Heart left ventricle (tissue), 16 donors: ENCODE measurements at regions not wholly inside any gene's neighbourhood (a gene's known extent, or its start where the extent isn't known, plus 50 kb on each side); places are given as distances from the start of the nearest gene placed in this dataset.

Source experiments
- ATAC-seq, 4 donors: fragments of 200-7000 bp; cut with Tn5 transposase; one replicate each; pipeline ENCODE4 v1.9.1; 2020 to 2022; ENCODE audit warnings: moderate library complexity in 4 of 4, mild to moderate bottlenecking in 3 of 4, moderate number of reproducible peaks in 1 of 4
- DNase-seq, 5 donors: peaks; one replicate each; pipeline ENCODE4 v3.0.0-alpha.2; 2020
- H3K27ac ChIP-seq, 12 donors: fragments of 200-600 bp; sonication (generic) in 4 of 12; one replicate each; pipeline versions ENCODE4 v1.5.0 to v1.8.0; 2016 to 2022; ENCODE audit warnings: mild to moderate bottlenecking in 2 of 12
- H3K27me3 ChIP-seq, 9 donors: fragments of 200-600 bp; sonication (generic) in 2 of 9; one replicate each; pipeline versions ENCODE4 v1.5.1 to v1.8.0; 2016 to 2022; ENCODE audit warnings: mild to moderate bottlenecking in 3 of 9
- H3K36me3 ChIP-seq, 9 donors: fragments of 200-600 bp; sonication (generic) in 2 of 9; one replicate each; pipeline versions ENCODE4 v1.5.0 to v1.8.0; 2018 to 2022; ENCODE audit warnings: mild to moderate bottlenecking in 2 of 9
- H3K4me1 ChIP-seq, 12 donors: fragments of 200-600 bp; sonication (generic) in 4 of 12; one replicate each; pipeline versions ENCODE4 v1.5.0 to v1.8.0; 2016 to 2022; ENCODE audit warnings: mild to moderate bottlenecking in 3 of 12
- H3K4me3 ChIP-seq, 12 donors: fragments of 200-600 bp; sonication (generic) in 4 of 12; one replicate each; pipeline versions ENCODE4 v1.5.0 to v1.8.0; 2017 to 2022; ENCODE audit warnings: mild to moderate bottlenecking in 9 of 12, moderate library complexity in 4 of 12
- H3K9me3 ChIP-seq, 12 donors: fragments of 200-600 bp; sonication (generic) in 4 of 12; one replicate each; pipeline versions ENCODE4 v1.5.0 to v1.8.0; 2016 to 2022; ENCODE audit warnings: mild to moderate bottlenecking in 1 of 12
- CTCF ChIP-seq, 12 donors: fragments of 200-600 bp; sonication (generic) in 4 of 12; IDR thresholded peaks; one replicate each; pipeline versions ENCODE4 v1.5.0 to v1.8.0; 2018 to 2022; ENCODE audit warnings: antibody characterized with exemption in 12 of 12, mild to moderate bottlenecking in 5 of 12
- POLR2A ChIP-seq, 2 donors: fragments of 450-650 bp; IDR thresholded peaks; one replicate each; pipeline ENCODE4 v1.6.1; 2017; ENCODE audit warnings: antibody characterized with exemption in 2 of 2, mild to moderate bottlenecking in 2 of 2, moderate library complexity in 2 of 2
- WGBS, 4 donors: extraction: QIAGEN DNeasy Blood & Tissue Kit in 2 of 4; methylation state at CpG; one replicate each; pipeline versions ENCODE4 v1.1.5 to v1.1.7; 2013 to 2018; 5-methylcytosine and 5-hydroxymethylcytosine counted together
- intact Hi-C, 10 donors: fragments of 100-400 bp; cut with DNase I; formaldehyde crosslinking; loops; one replicate each; pipeline versions ENCODE4 v1.11.1 to v1.14.2; 2022
- donor health status: ischemic (EF 13 %, LVEDD 7.1; RV severe dilation, severe dysfunction).
- donor health status: healthy with polysubstance abuse.
- donor health status: DM: no; HTN: yes; CAD: no.
- donor health status: DM: no; HTN: no; CAD: no.
- donor health status: ischemic (EF 25% LVEDD 6.9; RV normal size, moderate dysfunction).
- donor health status: ischemic (EF 25% LVEDD 5.7; RV mildly dilated, moderate dysfunction).
- donor health status: healthy.
- donor health status: DM: yes; HTN: yes; CAD: no.
- donor health status: ischemic (EF 35%, LVEDD 5.7; RV mildly dilated, moderate dysfunction).
- donor health status: nonischemic (EF 11% LVEDD 7.7; RV severe dilation, severe dysfunction).
- donor health status: DM: yes; HTN: yes; CAD: no.
- donor health status: PGD.
- donor health status: ischemic (EF 29% LVEDD 5.4; RV normal size, mild dysfunction).
- donor health status: nonischemic (EF 23%, LVEDD 6.1; RV moderate dilation, normal function).

GRCh38 chr9:99749641-99750040 is 72.0 kb upstream of the NR4A3 start:
- TF ChIP-seq CTCF (IDR thresholded peaks at IDR 0.05), result no peak
- no peak for TF ChIP-seq POLR2A (IDR thresholded peaks at IDR 0.05)
- no peak overlapping the region for H3K4me3 ChIP-seq
- H3K9me3 ChIP-seq, result no peaks in the 10 kb centered on the region
- DNase-seq, result no peak
- ATAC-seq, result no peak
- H3K27ac ChIP-seq, result no peak overlapping the region
- no peaks in the 10 kb centered on the region for H3K36me3 ChIP-seq
- H3K4me1 ChIP-seq, result no peaks in the 10 kb centered on the region
- intact Hi-C loops, result no loop called here
- no peaks in the 10 kb centered on the region for H3K27me3 ChIP-seq
- 85 to 92% (median 90%) methylated on average over 5 of the region's 5 CpGs for WGBS, 4 donors

GRCh38 chr9:99750526-99750925 is 71.2 kb upstream of the NR4A3 start:
- WGBS, 4 donors, result 93 to 96% (median 94%) methylated on average over 6 of the region's 6 CpGs
- Histone ChIP-seq H3K9me3 (no peaks in the 10 kb centered on the region), H3K27ac (no peak overlapping the region), H3K27me3 (no peaks in the 10 kb centered on the region), H3K4me1 (no peaks in the 10 kb centered on the region), H3K36me3 (no peaks in the 10 kb centered on the region), H3K4me3 (no peak overlapping the region)
- no peak for DNase-seq
- no peak for ATAC-seq
- intact Hi-C loops, result no loop called here
- no peak for TF ChIP-seq CTCF (IDR thresholded peaks at IDR 0.05)
- no peak for TF ChIP-seq POLR2A (IDR thresholded peaks at IDR 0.05)

- no peak for ATAC-seq
Observed at GRCh38 chr9:99752417-99753109, 69.1 kb upstream of the NR4A3 start.

DNA sequence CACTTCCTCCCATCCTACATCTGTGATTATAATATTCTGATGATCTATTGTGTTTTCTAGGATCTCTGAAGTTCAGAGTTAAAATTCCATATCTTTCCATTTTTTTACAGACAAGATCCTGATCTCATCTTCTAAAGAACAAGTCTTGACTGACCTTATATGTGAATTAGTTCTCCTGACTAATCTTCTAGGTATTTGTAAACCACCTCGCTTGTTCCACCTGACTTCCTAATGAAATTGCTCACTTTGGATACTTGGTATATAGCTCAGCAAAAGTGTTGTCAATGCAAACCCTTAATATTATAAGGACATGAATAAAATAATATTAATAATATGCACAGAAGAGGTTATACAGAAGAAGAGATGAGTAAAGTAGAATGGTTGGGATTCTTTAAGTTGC is 68.2 kb upstream of the NR4A3 start:
- no peak for DNase-seq
- no peaks in the 10 kb centered on the region for H3K4me1 ChIP-seq
- no peak overlapping the region for H3K4me3 ChIP-seq
- no peaks in the 10 kb centered on the region for H3K9me3 ChIP-seq
- TF ChIP-seq POLR2A (IDR thresholded peaks at IDR 0.05) (no peak), CTCF (IDR thresholded peaks at IDR 0.05) (no peak)
- no peak overlapping the region for H3K27ac ChIP-seq
- 85 to 98% (median 91%) methylated on average over 1 of the region's 1 CpG for WGBS, 4 donors
- H3K27me3 ChIP-seq, result no peaks in the 10 kb centered on the region
- no peaks in the 10 kb centered on the region for H3K36me3 ChIP-seq
- ATAC-seq, result no peak
- intact Hi-C loops, result no loop called here

More at GRCh38 chr9:99752417-99753109, 69.1 kb upstream of the NR4A3 start:
- H3K4me1 ChIP-seq, result no peaks in the 10 kb centered on the region
- H3K27ac ChIP-seq, result no peak overlapping the region
- H3K27me3 ChIP-seq, result no peaks in the 10 kb centered on the region
- no peaks in the 10 kb centered on the region for H3K36me3 ChIP-seq
- WGBS, 4 donors, result 86 to 91% (median 90%) methylated on average over 4 of the region's 4 CpGs
- H3K4me3 ChIP-seq, result no peak overlapping the region
- DNase-seq, result no peak
- no peaks in the 10 kb centered on the region for H3K9me3 ChIP-seq
- intact Hi-C loops, result no loop called here
- TF ChIP-seq CTCF (IDR thresholded peaks at IDR 0.05) (no peak), POLR2A (IDR thresholded peaks at IDR 0.05) (no peak)
